GM23338 (cell line): ENCODE measurements at regions not wholly inside any gene's neighbourhood (a gene's known extent, or its start where the extent isn't known, plus 50 kb on each side); places are given as distances from the start of the nearest gene placed in this dataset.
"Not testable (repeated sequence)": the region's sequence is repeated elsewhere in the genome, so short reads cannot be mapped to it uniquely, and the experiment has no call there.

Source experiments
- ATAC-seq: fragments of 200-7000 bp; cut with Tn5 transposase; 3 replicates; pipeline ENCODE4 v1.9.1; 2020
- DNase-seq: peaks from one replicate; pipeline ENCODE4 v3.0.0-alpha.2; 2015; ENCODE audit warnings: low spot score
- H2AFZ ChIP-seq: fragments of 200-600 bp; sonication (generic); 2 replicates; pipeline ENCODE4 v1.8.0; 2016; ENCODE audit warnings: antibody characterized with exemption, mild to moderate bottlenecking, moderate library complexity
- H3F3A ChIP-seq: fragments of 200-600 bp; sonication (generic); replicated peaks from 2 replicates; pipeline ENCODE4 v1.8.0; 2017; ENCODE audit warnings: antibody characterized with exemption, mixed run types, low read depth
- H3K27ac ChIP-seq: fragments of 200-600 bp; sonication (generic); 2 replicates; pipeline ENCODE4 v1.6.1; 2016; ENCODE audit warnings: low read depth
- H3K27me3 ChIP-seq: fragments of 200-600 bp; sonication (generic); 2 replicates; pipeline ENCODE4 v1.8.0; 2016; ENCODE audit warnings: mild to moderate bottlenecking, mixed run types, moderate library complexity; ENCODE audit not compliant: insufficient read depth
- H3K36me3 ChIP-seq: fragments of 200-600 bp; sonication (generic); 2 replicates; pipeline ENCODE4 v1.8.0; 2016; ENCODE audit warnings: mild to moderate bottlenecking; ENCODE audit not compliant: insufficient read depth
- H3K4me1 ChIP-seq: fragments of 200-600 bp; sonication (generic); 2 replicates; pipeline ENCODE4 v1.8.0; 2016; ENCODE audit warnings: mild to moderate bottlenecking, moderate library complexity; ENCODE audit not compliant: insufficient read depth
- H3K4me2 ChIP-seq: fragments of 200-600 bp; sonication (generic); 2 replicates; pipeline ENCODE4 v1.7.1; 2017; ENCODE audit warnings: mixed run types
- H3K4me3 ChIP-seq: fragments of 200-600 bp; sonication (generic); 2 replicates; pipeline ENCODE4 v1.6.1; 2016; ENCODE audit warnings: mixed run types
- H3K79me2 ChIP-seq: fragments of 200-600 bp; sonication (generic); replicated peaks from 2 replicates; pipeline ENCODE4 v1.8.0; 2017; ENCODE audit warnings: mild to moderate bottlenecking; ENCODE audit not compliant: insufficient read depth
- H3K9me2 ChIP-seq: fragments of 200-600 bp; sonication (generic); 2 replicates; pipeline ENCODE4 v1.8.0; 2017; ENCODE audit not compliant: insufficient read depth
- H4K20me1 ChIP-seq: fragments of 200-600 bp; sonication (generic); replicated peaks from 2 replicates; pipeline ENCODE4 v1.8.0; 2017; ENCODE audit warnings: mild to moderate bottlenecking; ENCODE audit not compliant: insufficient read depth
- H3K27ac Mint-ChIP-seq: 2 replicates; pipeline ENCODE4 v1.8.0; 2020; ENCODE audit warnings: inconsistent platforms, mild to moderate bottlenecking, moderate library complexity, mixed read lengths
- H3K27me3 Mint-ChIP-seq: 3 replicates; pipeline ENCODE4 v1.8.0; 2022; ENCODE audit warnings: low read depth, mild to moderate bottlenecking, moderate library complexity, mixed read lengths, inconsistent platforms; ENCODE audit not compliant: insufficient read depth, poor library complexity
- H3K36me3 Mint-ChIP-seq: 3 replicates; pipeline ENCODE4 v1.8.0; 2021; ENCODE audit warnings: low read depth, mild to moderate bottlenecking, inconsistent platforms, moderate library complexity, mixed read lengths
- H3K4me1 Mint-ChIP-seq: 3 replicates; pipeline ENCODE4 v1.8.0; 2020; ENCODE audit warnings: mild to moderate bottlenecking, inconsistent platforms, mixed read lengths
- H3K4me3 Mint-ChIP-seq: 3 replicates; pipeline ENCODE4 v1.8.0; 2021; ENCODE audit warnings: moderate library complexity, mild to moderate bottlenecking, inconsistent platforms, mixed read lengths
- H3K9me3 Mint-ChIP-seq: 3 replicates; pipeline ENCODE4 v1.8.0; 2020; ENCODE audit warnings: moderate library complexity, mild to moderate bottlenecking, inconsistent platforms, mixed read lengths
- CREB1 ChIP-seq: fragments of 250-450 bp; sonication (Bioruptor Pico); IDR thresholded peaks from 2 replicates; pipeline ENCODE4 v1.5.0; 2020; ENCODE audit warnings: low read depth, mild to moderate bottlenecking, moderate library complexity
- EZH2 ChIP-seq: fragments of 200-600 bp; sonication (generic); IDR thresholded peaks from one replicate; pipeline ENCODE4 v1.8.0; 2017; ENCODE audit warnings: antibody characterized with exemption, mild to moderate bottlenecking, low read depth; ENCODE audit not compliant: unreplicated experiment
- EZH2phosphoT487 ChIP-seq: fragments of 200-600 bp; sonication (generic); IDR thresholded peaks from one replicate; pipeline ENCODE4 v1.8.1; 2018; ENCODE audit warnings: antibody characterized with exemption; ENCODE audit not compliant: unreplicated experiment
- JUNB ChIP-seq: IDR thresholded peaks from one replicate; pipeline ENCODE4 v1.6.1; 2016; ENCODE audit warnings: antibody characterized with exemption; ENCODE audit not compliant: unreplicated experiment
- NANOG ChIP-seq: IDR thresholded peaks from 2 replicates; pipeline ENCODE4 v1.6.1; 2016; ENCODE audit warnings: antibody characterized with exemption, borderline replicate concordance
- STAT1 ChIP-seq: IDR thresholded peaks from one replicate; pipeline ENCODE4 v1.6.1; 2016; ENCODE audit warnings: antibody characterized with exemption; ENCODE audit not compliant: unreplicated experiment
- ZNF331 ChIP-seq: fragments of 250-450 bp; sonication (Bioruptor Pico); IDR thresholded peaks from 2 replicates; pipeline ENCODE4 v1.5.0; 2020; ENCODE audit warnings: low read depth, mild to moderate bottlenecking, moderate library complexity
- ZNF462 ChIP-seq: fragments of 250-450 bp; sonication (Bioruptor Pico); IDR thresholded peaks from 2 replicates; pipeline ENCODE4 v1.5.0; 2020; ENCODE audit warnings: mild to moderate bottlenecking, moderate library complexity
- TF ChIP-seq, protein P1 (sequence below), 2 experiments: fragments of 200-600 bp in 1 of 2; sonication (generic) in 1 of 2; conservative IDR thresholded peaks; 2 replicates each; pipeline versions ENCODE4 v1.5.1 to v1.6.1; 2016 to 2017; ENCODE audit warnings: antibody characterized with exemption in 2 of 2, low read depth in 2 of 2, mild to moderate bottlenecking in 2 of 2, moderate library complexity in 1 of 2

DNA sequence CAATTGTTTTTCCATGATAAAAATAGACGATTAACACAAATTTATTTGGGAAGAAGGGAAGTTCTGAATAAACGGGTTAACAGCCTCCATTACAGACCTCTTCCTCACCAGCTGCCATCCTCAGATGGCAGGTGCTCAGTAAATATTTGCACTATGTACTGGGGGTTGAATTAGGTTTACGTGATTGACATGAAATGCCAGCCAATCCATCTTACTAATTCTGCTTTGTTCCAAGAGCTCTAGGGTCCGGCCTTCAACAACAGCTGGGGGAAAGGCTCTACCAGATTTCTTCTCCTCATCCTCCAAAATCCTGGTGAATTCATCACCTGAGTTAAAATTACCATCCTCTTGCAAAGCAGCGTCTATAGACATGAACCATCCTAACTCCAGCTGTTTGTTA lies 104.6 kb downstream of the MTX3 start (continued):
- TF ChIP-seq ZNF462 (CRISPR knock-in tag) (no peak), STAT1 (no peak), ZNF331 (CRISPR knock-in tag) (no peak), CREB1 (CRISPR knock-in tag) (no peak), EZH2 (no peak), EZH2phosphoT487 (no peak), NANOG (no peak), JUNB (no peak)
- TF ChIP-seq, protein P1, sequence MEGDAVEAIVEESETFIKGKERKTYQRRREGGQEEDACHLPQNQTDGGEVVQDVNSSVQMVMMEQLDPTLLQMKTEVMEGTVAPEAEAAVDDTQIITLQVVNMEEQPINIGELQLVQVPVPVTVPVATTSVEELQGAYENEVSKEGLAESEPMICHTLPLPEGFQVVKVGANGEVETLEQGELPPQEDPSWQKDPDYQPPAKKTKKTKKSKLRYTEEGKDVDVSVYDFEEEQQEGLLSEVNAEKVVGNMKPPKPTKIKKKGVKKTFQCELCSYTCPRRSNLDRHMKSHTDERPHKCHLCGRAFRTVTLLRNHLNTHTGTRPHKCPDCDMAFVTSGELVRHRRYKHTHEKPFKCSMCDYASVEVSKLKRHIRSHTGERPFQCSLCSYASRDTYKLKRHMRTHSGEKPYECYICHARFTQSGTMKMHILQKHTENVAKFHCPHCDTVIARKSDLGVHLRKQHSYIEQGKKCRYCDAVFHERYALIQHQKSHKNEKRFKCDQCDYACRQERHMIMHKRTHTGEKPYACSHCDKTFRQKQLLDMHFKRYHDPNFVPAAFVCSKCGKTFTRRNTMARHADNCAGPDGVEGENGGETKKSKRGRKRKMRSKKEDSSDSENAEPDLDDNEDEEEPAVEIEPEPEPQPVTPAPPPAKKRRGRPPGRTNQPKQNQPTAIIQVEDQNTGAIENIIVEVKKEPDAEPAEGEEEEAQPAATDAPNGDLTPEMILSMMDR (conservative IDR thresholded peaks at IDR 0.05; ENCODE audit: low read depth in 2 of 2) = no peak

- not testable (repeated sequence) for H3K9me2 ChIP-seq, H3K4me1 ChIP-seq, H3K27me3 ChIP-seq, H3K9me3 Mint-ChIP-seq, H3K4me2 ChIP-seq, H3F3A ChIP-seq, H3K27me3 Mint-ChIP-seq, H2AFZ ChIP-seq, H4K20me1 ChIP-seq, H3K27ac ChIP-seq, H3K4me3 ChIP-seq, H3K36me3 Mint-ChIP-seq, ATAC-seq, DNase-seq, H3K4me3 Mint-ChIP-seq, H3K27ac Mint-ChIP-seq, H3K79me2 ChIP-seq, H3K4me1 Mint-ChIP-seq, H3K36me3 ChIP-seq
Observed at GRCh38 chr5:79879880-79880279, 111.2 kb downstream of the MTX3 start.
